Prostate gland (tissue), 2 donors: ENCODE measurements at regions not wholly inside any gene's neighbourhood (a gene's known extent, or its start where the extent isn't known, plus 50 kb on each side); places are given as distances from the start of the nearest gene placed in this dataset.

Experiments
- CTCF ChIP-seq, 4 experiments: fragments of 200-600 bp in 2 of 4; fragments of 450-650 bp in 2 of 4; sonication (generic) in 2 of 4; IDR thresholded peaks; 1 replicate in 3 of 4; 2 replicates in 1 of 4; pipeline ENCODE4 v1.5.1; 2016 to 2019; ENCODE audit warnings: antibody characterized with exemption in 4 of 4, mild to moderate bottlenecking in 2 of 4, moderate library complexity in 2 of 4
- POLR2A ChIP-seq: fragments of 450-650 bp; IDR thresholded peaks from one replicate; pipeline ENCODE4 v1.6.1; 2016; ENCODE audit warnings: antibody characterized with exemption, mild to moderate bottlenecking
- POLR2AphosphoS5 ChIP-seq: sonication (generic); formaldehyde crosslinking; IDR thresholded peaks from one replicate; pipeline ENCODE4 v1.6.1; 2017; ENCODE audit warnings: antibody characterized with exemption

DNA sequence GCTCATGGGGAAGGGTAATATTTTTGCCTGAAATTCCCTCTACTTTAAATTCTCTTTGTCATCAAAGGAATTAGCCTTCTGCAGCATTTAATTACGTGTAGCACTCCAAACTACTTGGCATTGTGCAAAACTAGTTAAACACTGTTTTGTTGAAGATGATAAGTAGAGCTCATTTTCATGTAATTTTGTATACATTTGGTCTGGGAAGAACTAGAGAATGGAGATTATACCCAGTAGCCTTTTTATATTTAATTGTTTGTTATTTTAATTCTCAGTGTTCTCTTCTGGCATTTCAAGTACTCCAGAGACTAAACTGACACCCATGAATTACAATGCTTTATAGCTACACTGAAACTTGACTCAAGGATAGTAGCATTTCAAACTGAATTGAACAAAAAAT, 211.5 kb upstream of the SMIM31 start:
- TF ChIP-seq POLR2A (no peak), CTCF (IDR thresholded peaks at IDR 0.05) (no peak), POLR2AphosphoS5 (no peak)
